ENCODE measurements at regions not wholly inside any gene's neighbourhood (a gene's known extent, or its start where the extent isn't known, plus 50 kb on each side); places are given as distances from the start of the nearest gene placed in this dataset.

DNA sequence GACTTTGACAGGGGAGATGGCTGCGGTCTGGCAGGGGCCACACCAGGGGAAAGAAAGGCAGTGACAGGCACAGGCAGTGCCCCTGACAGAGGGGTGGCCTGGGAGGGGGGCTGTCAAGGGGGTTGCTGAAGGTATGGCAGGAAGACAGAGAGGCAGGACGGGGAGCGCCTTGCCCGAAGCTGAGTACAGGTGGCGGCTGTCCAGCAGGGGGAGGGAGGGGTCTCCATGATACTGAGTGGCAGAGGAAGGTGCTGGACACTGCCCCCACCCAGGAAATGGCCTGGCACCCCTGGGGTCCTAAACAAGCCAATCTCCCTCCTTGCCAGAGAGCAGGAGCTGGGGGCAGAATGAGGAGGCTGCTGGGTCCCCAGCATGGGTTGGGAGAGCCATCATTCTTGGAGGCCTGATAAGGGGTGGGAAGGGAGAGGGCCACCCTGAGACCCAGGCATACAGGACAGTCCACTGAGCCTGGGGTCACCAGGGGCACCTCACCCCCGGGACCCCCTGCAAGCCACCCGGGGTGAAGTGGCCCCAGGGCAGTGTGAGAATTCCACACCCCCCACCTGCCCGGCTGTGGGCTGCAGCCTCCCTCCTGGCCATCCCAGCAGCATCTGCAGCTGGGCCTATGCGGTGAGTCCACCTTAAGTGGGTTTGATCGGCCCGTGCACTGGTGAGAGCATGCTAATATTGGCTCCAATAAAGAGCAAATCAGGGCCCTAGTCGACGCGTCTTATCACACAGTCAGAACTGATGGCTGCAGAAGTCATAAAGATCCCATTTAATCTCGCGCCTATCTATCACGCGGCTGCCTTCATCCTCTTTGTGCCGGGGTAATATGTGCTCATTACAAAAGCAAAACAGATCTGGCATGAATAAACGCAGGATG, 108.5 kb downstream of the FAM53A start:
- peaks cover 10 to 29% of the 10 kb centered on the region in 2 experiments; a peak in 4 of 5 replicates for H3K27me3 ChIP-seq (ENCODE audit: control insufficient read depth in 2 of 2, insufficient read depth in 2 of 2, low read length in 2 of 2)
- H3K36me3 ChIP-seq (ENCODE audit: control insufficient read depth, insufficient read depth, low read length), result no peaks in the 10 kb centered on the region
- in situ Hi-C loops (cut with MboI), result no loop called here
- no peak overlapping the region for H3K4me2 ChIP-seq (ENCODE audit: insufficient read depth, low read length)
- intact Hi-C loops (cut with micrococcal nuclease), result no loop called here
- ChIA-PET POLR2A (no interaction called here), CTCF (ENCODE audit: low intra/inter-chr PET ratio) (no interaction called here)
- H3K9me3 ChIP-seq (replicated peaks; ENCODE audit: control insufficient read depth, insufficient read depth, low read depth, low read length), result 0 out of 2 replicates have a peak, but pooled peaks cover 3% of the 10 kb centered on the region
- no peak overlapping the region for H3K9ac ChIP-seq (ENCODE audit: insufficient read depth in 1 of 2, low read depth in 2 of 2, low read length in 2 of 2)
- no peak overlapping the region for H2AFZ ChIP-seq (ENCODE audit: low read depth, low read length)
- no peaks in the 10 kb centered on the region for H3K79me2 ChIP-seq (ENCODE audit: control insufficient read depth, insufficient read depth, low read length)
- no peak for ATAC-seq
- BruUV-seq (replicated peaks), result no TSS peak
- peaks cover 8% of the 10 kb centered on the region; the same call in 1 of the 2 replicates for H4K20me1 ChIP-seq (replicated peaks; ENCODE audit: control insufficient read depth, insufficient read depth, low read length)
- FAIRE-seq, result no peak
- H3K27ac ChIP-seq (ENCODE audit: extremely low read depth, low read depth, low read length), result no peak overlapping the region
- peaks cover 7 to 68% of the 10 kb centered on the region in 2 experiments; a peak in 4 of 5 replicates for H3K4me1 ChIP-seq (replicated peaks in 1 of 2; ENCODE audit: control insufficient read depth in 2 of 2, insufficient read depth in 2 of 2, low read length in 2 of 2)
- WGBS (ENCODE audit: insufficient coverage, low coverage, missing lambda C conversion rate), result 4% methylated on average over 18 of the region's 20 CpGs
- TF ChIP-seq MED1 (CRISPR knock-in tag; IDR thresholded peaks at IDR 0.05; ENCODE audit: borderline replicate concordance) (no peak), TCFL5 (CRISPR knock-in tag; conservative IDR thresholded peaks at IDR 0.05) (no peak), SMARCA4 (IDR thresholded peaks at IDR 0.05) (no peak), CHD4 (IDR thresholded peaks at IDR 0.05; ENCODE audit: insufficient read depth, insufficient replicate concordance, low read depth, low read length, poor library complexity, severe bottlenecking) (no peak), CXXC5 (CRISPR knock-in tag; IDR thresholded peaks at IDR 0.05) (no peak), POLR2H (tag; IDR thresholded peaks at IDR 0.05; ENCODE audit: low read depth) (no peak)
- TF ChIP-seq, protein P1, sequence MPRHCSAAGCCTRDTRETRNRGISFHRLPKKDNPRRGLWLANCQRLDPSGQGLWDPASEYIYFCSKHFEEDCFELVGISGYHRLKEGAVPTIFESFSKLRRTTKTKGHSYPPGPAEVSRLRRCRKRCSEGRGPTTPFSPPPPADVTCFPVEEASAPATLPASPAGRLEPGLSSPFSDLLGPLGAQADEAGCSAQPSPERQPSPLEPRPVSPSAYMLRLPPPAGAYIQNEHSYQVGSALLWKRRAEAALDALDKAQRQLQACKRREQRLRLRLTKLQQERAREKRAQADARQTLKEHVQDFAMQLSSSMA (CRISPR knock-in tag; IDR thresholded peaks at IDR 0.05), result no peak
- no peak for DNase-seq (ENCODE audit: extremely low read depth in 1 of 4, low spot score in 3 of 4)
- H3K9me1 ChIP-seq (ENCODE audit: control insufficient read depth, insufficient read depth, low read length), result no peaks in the 10 kb centered on the region
- no peak overlapping the region for H3K4me3 ChIP-seq

Data from K562 (cell line).